BLaER1 (cell line): ENCODE measurements at regions not wholly inside any gene's neighbourhood (a gene's known extent, or its start where the extent isn't known, plus 50 kb on each side); places are given as distances from the start of the nearest gene placed in this dataset.
"Not testable (repeated sequence)": the region's sequence is repeated elsewhere in the genome, so short reads cannot be mapped to it uniquely, and the experiment has no call there.

Source experiments
- H3K27ac ChIP-seq: shearing (Covaris generic); formaldehyde crosslinking; 2 replicates; pipeline ENCODE4 v1.8.1; 2022
- H3K27me3 ChIP-seq: shearing (Covaris generic); formaldehyde crosslinking; 2 replicates; pipeline ENCODE4 v1.8.1; 2022
- H3K36me3 ChIP-seq: shearing (Covaris generic); formaldehyde crosslinking; 2 replicates; pipeline ENCODE4 v1.8.1; 2022
- H3K4me1 ChIP-seq: shearing (Covaris generic); formaldehyde crosslinking; 2 replicates; pipeline ENCODE4 v1.8.1; 2022
- H3K4me2 ChIP-seq: shearing (Covaris generic); formaldehyde crosslinking; 2 replicates; pipeline ENCODE4 v1.8.1; 2022
- H3K4me3 ChIP-seq: shearing (Covaris generic); formaldehyde crosslinking; 2 replicates; pipeline ENCODE4 v1.8.1; 2022
- H3K9ac ChIP-seq: shearing (Covaris generic); formaldehyde crosslinking; 2 replicates; pipeline ENCODE4 v1.8.1; 2022
- H3K9me3 ChIP-seq: shearing (Covaris generic); formaldehyde crosslinking; 2 replicates; pipeline ENCODE4 v1.8.1; 2022
- H4K20me1 ChIP-seq: shearing (Covaris generic); formaldehyde crosslinking; 2 replicates; pipeline ENCODE4 v1.8.1; 2022
- Cebpa-rat ChIP-seq: shearing (Covaris generic); IDR thresholded peaks from 2 replicates; pipeline ENCODE4 v1.8.1; 2022

DNA sequence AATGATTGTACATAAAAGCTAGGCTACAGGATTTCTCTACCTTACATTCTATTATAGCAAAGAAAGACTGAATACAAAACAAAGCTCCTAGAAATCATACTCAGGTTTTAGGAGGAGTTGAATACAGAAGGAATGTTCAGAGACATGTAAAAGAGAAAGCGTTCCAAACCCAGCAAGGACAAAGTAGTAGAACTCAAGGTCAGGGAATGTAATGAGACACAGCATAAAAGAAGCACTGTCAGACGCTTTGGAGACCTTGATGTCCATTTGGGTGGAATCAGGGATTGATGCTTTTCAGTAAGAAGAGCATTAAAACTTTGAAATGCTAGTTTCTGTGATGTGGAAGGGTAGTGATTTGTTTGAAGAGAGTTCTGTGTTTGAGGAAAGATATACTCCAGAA is 303.6 kb downstream of the PCDH7 start:
- no peak overlapping the region for H3K4me3 ChIP-seq

DNA sequence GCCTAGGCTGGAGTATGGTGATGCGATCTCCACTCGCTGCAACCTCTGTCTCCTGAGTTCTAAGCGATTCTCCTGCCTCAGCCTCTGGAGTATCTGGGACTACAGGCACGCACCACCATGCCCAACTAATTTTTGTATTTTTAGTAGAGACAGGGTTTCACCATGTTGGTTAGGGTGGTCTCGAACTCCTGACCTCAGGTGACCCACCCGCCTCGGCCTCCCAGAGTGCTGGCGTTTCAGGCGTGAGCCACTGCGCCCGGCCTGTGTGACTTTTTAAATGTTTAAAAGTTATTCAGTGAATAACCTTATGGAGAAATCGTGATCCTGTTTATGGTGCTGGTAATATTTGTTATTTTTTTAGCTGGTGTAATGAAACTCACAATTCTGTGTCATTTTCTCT is 304.6 kb downstream of the PCDH7 start:
- H3K36me3 ChIP-seq, H3K4me1 ChIP-seq, H3K9ac ChIP-seq, H3K4me2 ChIP-seq, H3K4me3 ChIP-seq, H3K27me3 ChIP-seq, H3K9me3 ChIP-seq, H4K20me1 ChIP-seq, H3K27ac ChIP-seq: not testable (repeated sequence)

More for the DNA sequence above, 303.6 kb downstream of the PCDH7 start:
- H3K27me3 ChIP-seq = no peaks in the 10 kb centered on the region
- no peaks in the 10 kb centered on the region for H3K4me1 ChIP-seq
- H3K27ac ChIP-seq = no peak overlapping the region
- TF ChIP-seq Cebpa-rat = no peak
- no peak overlapping the region for H3K9ac ChIP-seq
- H3K4me2 ChIP-seq = no peak overlapping the region
- no peaks in the 10 kb centered on the region for H3K9me3 ChIP-seq
- H4K20me1 ChIP-seq = no peaks in the 10 kb centered on the region
- H3K36me3 ChIP-seq = no peaks in the 10 kb centered on the region

DNA sequence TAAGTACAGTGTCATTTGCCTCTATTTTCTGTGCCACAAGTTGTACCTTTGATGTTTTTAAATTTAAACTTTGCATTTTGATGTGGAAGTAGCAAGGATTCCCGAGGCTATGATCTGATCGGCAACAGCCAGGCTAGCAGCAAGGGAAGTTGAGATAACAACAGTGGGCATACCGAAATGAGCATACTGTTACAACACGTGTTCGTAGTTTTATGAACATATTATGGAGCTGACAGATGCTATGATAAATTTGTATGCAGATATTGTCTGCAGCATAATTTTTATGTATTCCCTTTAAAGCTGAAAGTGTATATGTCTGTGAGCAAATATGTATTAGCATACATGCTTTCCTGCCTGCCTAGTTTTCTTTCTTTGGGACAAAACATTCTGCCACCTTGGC is 306.1 kb downstream of the PCDH7 start:
- Histone ChIP-seq H3K4me2 (no peak overlapping the region), H3K4me1 (no peaks in the 10 kb centered on the region), H3K36me3 (no peaks in the 10 kb centered on the region), H3K9me3 (no peaks in the 10 kb centered on the region), H3K9ac (no peak overlapping the region), H4K20me1 (no peaks in the 10 kb centered on the region), H3K4me3 (no peak overlapping the region), H3K27ac (no peak overlapping the region), H3K27me3 (no peaks in the 10 kb centered on the region)
- no peak for TF ChIP-seq Cebpa-rat

DNA sequence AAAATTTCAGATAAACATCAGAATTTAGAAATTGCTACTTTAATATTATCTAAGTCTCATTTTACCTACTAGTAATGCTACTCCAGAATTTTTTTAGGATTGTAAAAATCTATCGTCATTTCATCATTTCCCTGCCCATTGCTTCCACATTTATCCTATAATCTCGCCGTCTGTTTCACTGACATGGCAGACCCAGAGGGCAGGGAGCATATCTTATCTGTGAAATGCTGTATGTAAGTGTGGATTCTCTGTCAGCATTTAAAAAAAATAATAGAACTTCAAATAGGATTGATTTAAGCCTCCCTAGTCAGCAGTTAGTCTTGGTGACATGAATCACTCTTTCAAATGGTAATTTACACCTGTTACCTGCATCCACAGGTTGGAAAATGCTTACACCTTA is 314.4 kb downstream of the PCDH7 start:
- no peak overlapping the region for H3K27ac ChIP-seq
- no peaks in the 10 kb centered on the region for H3K4me1 ChIP-seq
- H3K36me3 ChIP-seq = no peaks in the 10 kb centered on the region
- H3K27me3 ChIP-seq = no peaks in the 10 kb centered on the region
- H3K9ac ChIP-seq = no peak overlapping the region
- no peak overlapping the region for H3K4me3 ChIP-seq
- no peaks in the 10 kb centered on the region for H3K9me3 ChIP-seq
- no peak overlapping the region for H3K4me2 ChIP-seq
- no peaks in the 10 kb centered on the region for H4K20me1 ChIP-seq
- no peak for TF ChIP-seq Cebpa-rat

DNA sequence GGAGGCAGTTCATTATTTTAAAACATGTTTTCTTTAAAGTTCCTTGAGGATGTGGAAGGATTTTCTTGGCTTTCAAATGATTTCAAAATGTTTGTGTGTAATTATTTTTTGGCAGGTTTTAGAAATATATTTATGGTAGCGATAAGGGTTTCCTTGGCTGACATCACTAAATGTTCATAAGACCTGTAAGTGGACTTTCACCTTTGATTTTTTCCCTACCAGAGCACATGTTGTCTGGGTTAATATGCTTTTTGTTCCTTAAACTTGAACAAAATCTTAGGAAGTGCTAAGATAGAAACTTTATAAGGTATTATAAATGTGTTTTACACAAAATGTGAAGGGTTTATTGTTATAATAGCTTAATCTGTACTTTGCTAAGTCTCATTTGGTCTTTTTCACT is 315.6 kb downstream of the PCDH7 start:
- Histone ChIP-seq H3K4me1 (no peaks in the 10 kb centered on the region), H3K9ac (no peak overlapping the region)

DNA sequence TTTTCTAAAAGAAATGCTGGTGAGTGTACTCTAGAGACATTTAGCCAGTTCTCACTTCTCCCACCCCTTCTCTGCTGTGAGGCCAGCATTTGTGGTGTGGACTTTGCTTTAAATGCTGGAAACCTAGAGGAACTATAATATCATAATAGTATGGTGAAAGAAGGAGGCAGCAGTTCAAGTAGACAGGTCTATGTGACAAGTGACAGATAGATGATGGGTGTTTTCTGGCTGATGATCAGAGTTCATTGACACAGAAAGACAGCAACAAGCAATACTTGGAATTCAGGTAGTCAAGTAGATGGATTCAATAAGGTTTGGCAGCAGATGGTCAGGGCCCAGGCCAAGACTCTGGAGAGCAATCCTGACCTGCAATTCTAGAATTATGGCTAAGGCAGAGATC is 317.5 kb downstream of the PCDH7 start:
- no peak overlapping the region for H3K27ac ChIP-seq
- no peak overlapping the region for H3K4me2 ChIP-seq
- no peaks in the 10 kb centered on the region for H3K4me1 ChIP-seq
- H4K20me1 ChIP-seq = no peaks in the 10 kb centered on the region
- TF ChIP-seq Cebpa-rat = no peak
- no peak overlapping the region for H3K4me3 ChIP-seq
- no peaks in the 10 kb centered on the region for H3K36me3 ChIP-seq
- H3K9me3 ChIP-seq = no peaks in the 10 kb centered on the region
- no peaks in the 10 kb centered on the region for H3K27me3 ChIP-seq
- no peak overlapping the region for H3K9ac ChIP-seq

More for the DNA sequence above, 315.6 kb downstream of the PCDH7 start:
- Histone ChIP-seq H3K4me2 (no peak overlapping the region), H3K36me3 (no peaks in the 10 kb centered on the region), H4K20me1 (no peaks in the 10 kb centered on the region), H3K27ac (no peak overlapping the region), H3K27me3 (no peaks in the 10 kb centered on the region), H3K9me3 (no peaks in the 10 kb centered on the region), H3K4me3 (no peak overlapping the region)
- TF ChIP-seq Cebpa-rat = no peak

DNA sequence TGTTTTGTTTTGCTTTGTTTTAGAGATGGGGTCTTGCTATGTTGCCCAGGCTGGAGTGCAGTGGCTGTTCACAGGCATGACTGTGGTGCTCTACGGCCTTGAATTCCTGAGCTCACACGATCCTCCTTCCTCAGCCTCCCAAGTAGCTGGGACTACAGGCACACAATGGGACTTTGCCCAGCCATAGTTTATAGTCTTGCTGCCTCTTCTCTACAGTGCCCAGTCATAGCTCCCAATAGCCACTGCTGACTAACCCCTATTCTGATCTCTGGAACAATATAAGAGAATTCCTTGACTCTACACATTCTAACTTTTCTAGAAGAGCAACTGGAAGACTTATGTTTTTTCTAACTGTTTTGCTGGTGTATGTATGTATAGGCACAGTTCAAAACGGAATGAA is 319.2 kb downstream of the PCDH7 start:
- Histone ChIP-seq H3K9ac (no peak overlapping the region), H3K36me3 (no peaks in the 10 kb centered on the region), H3K27me3 (no peaks in the 10 kb centered on the region), H3K9me3 (no peaks in the 10 kb centered on the region), H3K4me2 (no peak overlapping the region), H3K4me1 (no peaks in the 10 kb centered on the region), H4K20me1 (no peaks in the 10 kb centered on the region), H3K27ac (no peak overlapping the region), H3K4me3 (no peak overlapping the region)
- TF ChIP-seq Cebpa-rat = no peak

DNA sequence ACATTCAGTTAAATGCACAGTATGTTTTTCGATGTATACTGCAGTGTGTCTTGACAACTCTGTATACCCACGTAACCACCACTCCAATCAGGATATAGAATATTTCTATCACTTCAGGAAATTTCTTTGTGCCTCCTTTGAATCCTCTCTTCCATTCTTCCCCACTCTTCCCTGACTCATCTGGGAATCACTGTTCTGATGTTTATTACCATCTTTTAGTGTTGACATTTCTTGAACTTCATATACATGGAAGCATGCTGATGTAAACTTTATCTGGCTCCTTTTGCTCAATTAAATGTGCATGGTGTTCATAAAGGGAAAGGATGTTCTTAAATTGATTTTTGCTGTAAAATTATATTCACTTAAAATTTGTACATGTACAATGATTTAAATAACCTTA is 319.9 kb downstream of the PCDH7 start:
- H3K9me3 ChIP-seq = no peaks in the 10 kb centered on the region
- H3K36me3 ChIP-seq = no peaks in the 10 kb centered on the region
- no peak overlapping the region for H3K9ac ChIP-seq
- no peaks in the 10 kb centered on the region for H3K27me3 ChIP-seq
- H4K20me1 ChIP-seq = no peaks in the 10 kb centered on the region
- H3K27ac ChIP-seq = no peak overlapping the region
- H3K4me2 ChIP-seq = no peak overlapping the region
- no peak overlapping the region for H3K4me3 ChIP-seq
- peaks cover 2% of the 10 kb centered on the region for H3K4me1 ChIP-seq
- no peak for TF ChIP-seq Cebpa-rat

DNA sequence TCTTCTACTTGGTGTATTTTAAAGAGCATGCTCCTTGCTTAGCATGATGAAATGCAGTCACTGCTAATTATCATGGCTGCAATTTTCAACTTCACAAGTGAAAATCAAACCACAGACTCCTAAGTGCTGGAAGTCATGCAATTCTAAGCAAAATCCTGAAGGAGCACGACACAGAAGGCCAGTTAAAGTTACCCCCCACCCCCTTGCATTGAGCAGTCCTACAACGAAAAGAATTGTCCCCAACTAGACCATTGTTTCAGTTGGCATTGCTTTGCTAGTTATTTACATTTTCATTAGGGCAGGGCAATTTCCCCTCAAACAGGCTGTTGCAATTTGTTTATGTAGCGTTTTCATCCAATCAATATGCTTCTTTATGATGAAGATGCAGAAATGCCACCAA is 321.2 kb downstream of the PCDH7 start:
- Histone ChIP-seq H3K27ac (no peak overlapping the region), H3K9ac (no peak overlapping the region), H4K20me1 (no peaks in the 10 kb centered on the region), H3K4me1 (peaks cover 6% of the 10 kb centered on the region), H3K36me3 (no peaks in the 10 kb centered on the region), H3K9me3 (no peaks in the 10 kb centered on the region), H3K4me2 (no peak overlapping the region), H3K4me3 (no peak overlapping the region), H3K27me3 (no peaks in the 10 kb centered on the region)
- no peak for TF ChIP-seq Cebpa-rat

DNA sequence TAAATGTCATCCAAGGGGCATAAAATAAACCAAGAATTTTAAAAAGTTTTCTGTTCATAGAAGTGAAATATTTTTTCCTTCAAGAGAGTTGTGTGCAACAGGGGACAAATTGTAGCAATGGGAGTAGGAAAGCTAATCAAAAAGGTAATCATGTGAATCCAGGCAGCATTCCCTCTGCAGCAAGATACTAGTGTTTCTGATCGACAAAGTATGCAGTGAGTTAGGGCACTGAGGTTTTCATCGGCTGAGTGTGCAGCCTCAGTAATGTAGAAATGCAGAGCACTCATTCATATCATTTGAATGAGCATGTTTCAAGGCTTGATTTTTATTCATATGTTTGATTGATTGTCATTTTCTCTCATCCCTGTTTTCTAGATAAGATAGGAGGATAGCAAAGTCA is 321.7 kb downstream of the PCDH7 start:
- H3K4me1 ChIP-seq = peaks cover 6% of the 10 kb centered on the region
- TF ChIP-seq Cebpa-rat = no peak
- no peaks in the 10 kb centered on the region for H3K9me3 ChIP-seq

DNA sequence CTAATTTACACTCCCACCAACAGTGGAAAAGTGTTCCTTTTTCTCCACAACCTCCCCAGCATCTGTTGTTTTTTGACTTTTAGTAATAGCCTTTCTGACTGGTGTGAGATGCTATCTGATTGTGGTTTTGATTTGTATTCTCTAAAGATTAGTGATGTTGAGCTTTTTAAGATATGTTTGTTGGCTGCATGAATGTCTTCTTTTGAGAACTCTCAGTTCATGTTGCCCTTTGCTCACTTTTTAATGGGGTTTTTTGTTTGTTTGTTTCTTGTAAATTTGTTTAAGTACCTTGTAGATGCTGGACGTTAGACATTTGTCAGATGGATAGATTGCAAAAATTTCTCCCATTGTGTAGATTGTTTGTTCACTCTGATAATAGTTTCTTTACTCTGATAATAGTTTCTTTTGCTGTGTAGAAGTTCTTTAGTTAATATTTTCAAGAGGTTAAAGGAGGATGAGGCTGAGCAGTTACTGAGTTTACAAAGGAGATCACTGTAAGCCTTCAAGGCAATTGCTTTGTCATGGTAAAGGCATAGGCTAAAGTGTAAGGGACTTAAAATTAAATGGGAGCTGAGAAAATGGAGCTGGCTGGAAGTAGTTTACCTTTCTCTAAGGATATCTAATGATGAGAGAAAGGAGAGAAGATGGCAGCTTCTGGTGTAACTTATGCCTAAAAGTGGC is 323.4 kb downstream of the PCDH7 start:
- Histone ChIP-seq H3K4me3 (no peak overlapping the region), H4K20me1 (no peaks in the 10 kb centered on the region), H3K36me3 (no peaks in the 10 kb centered on the region), H3K9me3 (no peaks in the 10 kb centered on the region), H3K27ac (no peak overlapping the region), H3K4me2 (no peak overlapping the region), H3K4me1 (peaks cover 6% of the 10 kb centered on the region), H3K9ac (no peak overlapping the region), H3K27me3 (no peaks in the 10 kb centered on the region)
- no peak for TF ChIP-seq Cebpa-rat

More for the DNA sequence above, 321.7 kb downstream of the PCDH7 start:
- Histone ChIP-seq H3K9ac (no peak overlapping the region), H3K27ac (no peak overlapping the region), H3K4me3 (no peak overlapping the region), H3K27me3 (no peaks in the 10 kb centered on the region), H3K4me2 (no peak overlapping the region), H4K20me1 (no peaks in the 10 kb centered on the region), H3K36me3 (no peaks in the 10 kb centered on the region)
